Skeletal muscle tissue (tissue), 3 donors: ENCODE measurements at regions not wholly inside any gene's neighbourhood (a gene's known extent, or its start where the extent isn't known, plus 50 kb on each side); places are given as distances from the start of the nearest gene placed in this dataset.

Experiments used
- H3K27ac ChIP-seq: one replicate; pipeline ENCODE4 v1.7.0; 2013; ENCODE audit warnings: mild to moderate bottlenecking, low read depth, low read length, inconsistent platforms
- H3K27me3 ChIP-seq, 3 donors: one replicate each; pipeline ENCODE4 v1.7.0; 2013; ENCODE audit warnings: low read length in 3 of 3; ENCODE audit not compliant: control insufficient read depth in 3 of 3, insufficient read depth in 3 of 3
- H3K36me3 ChIP-seq, 3 donors: one replicate each; pipeline ENCODE4 v1.7.0; 2013; ENCODE audit warnings: low read length in 3 of 3; ENCODE audit not compliant: control insufficient read depth in 3 of 3, insufficient read depth in 3 of 3
- H3K4me1 ChIP-seq, 3 donors: one replicate each; pipeline ENCODE4 v1.7.0; 2013; ENCODE audit warnings: low read length in 3 of 3, mild to moderate bottlenecking in 3 of 3; ENCODE audit not compliant: control insufficient read depth in 3 of 3, insufficient read depth in 3 of 3
- H3K4me3 ChIP-seq, 3 donors: one replicate each; pipeline ENCODE4 v1.7.0; 2013; ENCODE audit warnings: low read length in 3 of 3
- H3K9ac ChIP-seq, 3 donors: one replicate each; pipeline ENCODE4 v1.7.0; 2013; ENCODE audit warnings: low read length in 3 of 3, mild to moderate bottlenecking in 3 of 3, moderate library complexity in 2 of 3, low read depth in 1 of 3
- H3K9me3 ChIP-seq, 3 donors: one replicate each; pipeline ENCODE4 v1.7.0; 2013; ENCODE audit warnings: low read length in 3 of 3; ENCODE audit not compliant: control insufficient read depth in 3 of 3
- donor health status: Osteomylitis.

DNA sequence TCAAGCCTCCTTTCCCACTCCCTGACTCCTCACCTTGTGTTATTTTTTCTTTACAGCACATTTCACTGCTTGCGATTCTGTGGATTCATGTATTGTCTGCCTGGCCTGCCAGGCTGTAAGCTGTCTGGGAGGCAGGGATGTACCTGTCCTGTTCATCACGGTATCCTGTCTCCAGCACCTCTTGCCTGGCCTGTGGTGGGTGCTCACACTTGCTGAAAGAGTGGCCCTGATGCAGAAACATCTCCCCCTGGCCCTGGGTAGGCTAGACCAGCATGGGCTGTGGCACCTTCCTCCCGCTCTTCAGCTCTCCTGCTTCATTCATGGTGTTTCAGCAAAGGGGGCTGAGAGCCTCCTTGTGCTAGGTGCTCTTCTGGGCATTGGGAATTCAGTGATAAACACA lies 60.1 kb upstream of the KCNG1 start:
- Histone ChIP-seq H3K9ac (no peak overlapping the region), H3K9me3 (no peaks in the 10 kb centered on the region), H3K36me3 (no peaks in the 10 kb centered on the region), H3K27me3 (peaks cover 20 to 39% (median 30%) of the 10 kb centered on the region in 3 donors), H3K4me1 (no peaks in the 10 kb centered on the region), H3K4me3 (no peak overlapping the region), H3K27ac (no peak overlapping the region)

DNA sequence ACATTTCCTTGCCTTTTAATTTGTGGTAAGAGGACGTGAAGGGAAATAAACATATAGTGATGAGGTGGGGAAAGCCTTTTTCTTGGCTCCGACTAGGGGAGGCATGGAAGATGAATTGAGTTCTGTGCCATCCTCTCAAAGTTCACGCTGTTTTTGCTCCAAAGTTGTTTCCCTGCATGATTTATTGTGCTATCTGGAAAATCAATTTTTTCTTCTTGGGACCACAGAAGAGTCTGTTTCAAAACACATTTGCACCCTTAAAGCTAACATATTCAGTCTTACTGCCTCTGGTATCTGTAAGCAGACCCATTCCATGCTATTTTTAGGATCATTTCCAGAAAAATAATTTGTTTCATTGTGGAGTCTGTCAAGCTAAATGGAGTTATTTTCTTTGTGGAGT lies 57.6 kb upstream of the KCNG1 start:
- H3K27ac ChIP-seq, result no peak overlapping the region
- H3K4me1 ChIP-seq, result no peaks in the 10 kb centered on the region
- no peaks in the 10 kb centered on the region for H3K36me3 ChIP-seq
- no peak overlapping the region for H3K4me3 ChIP-seq
- H3K9ac ChIP-seq, result no peak overlapping the region
- peaks cover 27 to 40% (median 37%) of the 10 kb centered on the region in 3 donors for H3K27me3 ChIP-seq
- H3K9me3 ChIP-seq, result no peaks in the 10 kb centered on the region

DNA sequence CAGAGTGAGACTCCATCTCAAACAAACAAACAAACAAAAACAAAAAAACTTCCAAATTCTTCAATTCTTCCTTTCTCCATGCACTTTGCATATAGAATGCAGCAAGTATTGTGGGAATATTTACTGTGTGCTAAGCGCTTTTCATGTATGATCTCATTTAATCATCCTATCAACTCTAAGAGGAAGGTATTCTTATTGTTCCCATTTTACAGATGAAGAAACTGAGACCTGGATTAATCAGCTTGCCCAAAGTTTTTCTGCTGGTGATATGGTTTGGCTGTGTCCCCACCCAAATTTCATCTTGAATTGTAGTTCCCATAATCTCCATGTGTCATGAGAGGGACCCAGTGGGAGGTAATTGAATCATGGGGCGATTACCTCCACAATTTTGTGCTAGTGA lies 56.6 kb upstream of the KCNG1 start:
- Histone ChIP-seq H3K27me3 (peaks cover 31 to 46% (median 41%) of the 10 kb centered on the region in 3 donors), H3K4me1 (no peaks in the 10 kb centered on the region), H3K36me3 (no peaks in the 10 kb centered on the region), H3K27ac (no peak overlapping the region), H3K4me3 (no peak overlapping the region), H3K9ac (no peak overlapping the region), H3K9me3 (no peaks in the 10 kb centered on the region)

DNA sequence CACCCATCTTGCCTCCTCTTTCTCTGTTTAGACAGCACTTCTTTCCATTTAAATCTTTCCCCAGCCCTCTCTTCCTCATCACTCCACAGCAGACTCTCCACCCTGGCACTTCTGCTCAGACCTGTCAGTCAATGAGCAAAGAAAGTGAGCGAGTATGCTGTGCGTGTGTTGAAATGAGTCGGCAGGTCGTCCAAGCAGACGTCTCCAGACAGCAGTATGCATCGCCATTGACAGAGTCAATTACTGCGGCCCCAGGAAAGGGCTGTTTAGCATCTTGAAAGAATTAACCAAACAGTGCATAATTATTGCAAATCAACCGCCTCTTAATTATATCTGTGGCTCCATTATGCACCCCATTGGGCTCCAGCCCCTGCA lies 54.8 kb upstream of the KCNG1 start:
- peaks cover 0 to 3% (median 2%) of the 10 kb centered on the region in 3 donors for H3K9me3 ChIP-seq
- no peak overlapping the region for H3K27ac ChIP-seq
- no peaks in the 10 kb centered on the region for H3K4me1 ChIP-seq
- H3K9ac ChIP-seq, result no peak overlapping the region
- no peak overlapping the region for H3K4me3 ChIP-seq
- H3K36me3 ChIP-seq, result no peaks in the 10 kb centered on the region
- peaks cover 20 to 38% (median 33%) of the 10 kb centered on the region in 3 donors for H3K27me3 ChIP-seq

DNA sequence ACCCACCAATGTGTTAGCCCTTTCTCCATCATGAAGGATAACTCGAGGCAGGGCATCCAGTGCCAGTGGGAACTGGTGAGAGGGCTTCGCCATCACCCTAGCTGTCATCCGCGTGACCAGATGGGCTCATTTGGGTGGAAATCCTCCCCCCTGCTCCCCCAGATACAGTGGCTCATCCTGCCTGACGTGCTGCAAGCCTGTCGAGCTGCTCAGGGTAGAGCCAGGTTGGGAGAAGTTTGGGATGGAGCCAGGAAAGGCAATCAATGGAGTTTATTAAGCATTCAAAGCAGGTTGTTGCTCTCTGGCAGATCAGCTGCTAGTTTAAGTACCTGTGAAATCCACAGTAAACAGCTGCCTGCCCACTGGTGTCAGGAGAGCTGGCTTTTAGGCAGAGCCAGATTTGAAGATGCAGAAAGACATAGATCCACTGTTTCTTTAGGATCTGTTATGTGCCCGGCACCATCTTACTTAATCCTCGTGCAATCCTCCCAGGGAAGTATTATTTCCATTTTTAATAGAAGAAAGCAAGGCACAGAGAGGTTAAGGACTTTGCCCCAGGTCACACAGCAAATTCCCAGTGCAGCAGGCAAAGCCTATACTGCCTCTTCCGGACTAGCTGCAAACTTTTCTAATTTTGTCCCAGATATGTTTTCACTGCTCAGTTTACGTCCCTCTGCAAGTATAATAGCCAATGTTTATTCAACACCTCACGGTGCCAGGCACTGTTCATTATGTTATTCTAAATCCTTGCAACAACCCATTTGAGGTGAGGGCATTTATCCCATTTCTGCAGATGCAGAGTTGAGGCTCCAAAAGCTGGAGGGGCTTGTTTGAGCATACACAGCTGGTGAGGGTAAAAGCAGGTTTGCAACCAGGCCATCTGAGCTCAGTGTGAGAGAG lies 54.1 kb upstream of the KCNG1 start:
- no peak overlapping the region for H3K9ac ChIP-seq
- H3K27ac ChIP-seq, result no peak overlapping the region
- H3K36me3 ChIP-seq, result no peaks in the 10 kb centered on the region
- peaks cover 20 to 33% (median 31%) of the 10 kb centered on the region in 3 donors for H3K27me3 ChIP-seq
- H3K9me3 ChIP-seq, result peaks cover 0 to 3% (median 2%) of the 10 kb centered on the region in 3 donors
- no peaks in the 10 kb centered on the region for H3K4me1 ChIP-seq
- no peak overlapping the region for H3K4me3 ChIP-seq

DNA sequence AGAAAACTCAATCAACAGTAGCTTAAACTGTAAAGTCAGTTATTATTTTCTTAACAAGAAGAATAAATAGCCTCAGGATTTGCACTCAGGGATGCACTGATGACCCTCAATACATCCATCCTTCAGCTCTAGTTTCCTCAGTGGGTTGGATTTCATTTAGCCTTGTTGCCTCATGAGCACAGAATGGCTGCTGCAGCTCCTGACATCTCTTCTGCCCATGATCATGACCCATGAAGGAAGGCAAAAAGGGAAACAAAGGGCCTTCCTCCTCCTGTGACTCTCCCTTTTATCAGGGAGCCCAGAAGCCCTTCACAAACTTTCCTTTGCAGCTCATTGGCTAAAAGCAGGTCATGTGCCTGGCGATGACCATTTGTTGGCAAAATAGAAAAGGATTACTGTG lies 51.2 kb upstream of the KCNG1 start:
- H3K9ac ChIP-seq, result no peak overlapping the region
- no peak overlapping the region for H3K4me3 ChIP-seq
- H3K27me3 ChIP-seq, result peaks cover 23 to 34% (median 32%) of the 10 kb centered on the region in 3 donors
- no peaks in the 10 kb centered on the region for H3K4me1 ChIP-seq
- no peaks in the 10 kb centered on the region for H3K36me3 ChIP-seq
- peaks cover 0 to 3% (median 2%) of the 10 kb centered on the region in 3 donors for H3K9me3 ChIP-seq
- H3K27ac ChIP-seq, result no peak overlapping the region
